HG02981 (cell line): ENCODE measurements at regions not wholly inside any gene's neighbourhood (a gene's known extent, or its start where the extent isn't known, plus 50 kb on each side); places are given as distances from the start of the nearest gene placed in this dataset.
"Not testable (repeated sequence)": the region's sequence is repeated elsewhere in the genome, so short reads cannot be mapped to it uniquely, and the experiment has no call there.

Experiments used
- ATAC-seq: cut with Tn5 transposase; IDR thresholded peaks from one replicate; pipeline ENCODE4 v1.9.1; 2021; ENCODE audit warnings: mild to moderate bottlenecking, moderate library complexity; ENCODE audit not compliant: unreplicated experiment

DNA sequence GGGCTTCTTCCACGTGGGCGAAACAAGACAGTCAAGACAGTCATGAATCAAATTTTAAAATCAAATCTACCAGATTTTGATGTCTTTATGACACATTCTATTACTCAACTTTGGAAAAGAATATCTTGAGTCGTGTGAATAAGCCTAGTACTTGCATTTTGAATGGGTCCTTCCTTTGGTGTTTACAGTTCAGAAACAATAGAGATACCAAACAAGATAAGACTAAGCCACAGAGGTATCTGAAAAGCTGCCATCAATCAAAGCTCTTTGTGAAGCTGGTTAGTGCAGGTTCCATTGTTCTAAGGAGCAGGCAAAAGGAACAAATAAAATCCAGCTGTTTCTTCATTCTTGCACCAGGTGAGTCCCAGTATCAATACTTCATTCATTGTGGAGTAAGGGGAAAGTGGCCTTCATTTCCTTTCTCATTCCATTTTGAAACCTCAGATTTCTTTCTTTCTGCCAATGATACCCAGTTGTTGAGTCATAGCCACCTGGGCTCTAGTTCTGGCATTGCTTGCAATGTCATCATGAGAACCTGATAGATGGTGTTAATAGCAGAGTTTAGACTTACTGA is 151.7 kb upstream of the L3MBTL4 start:
- ATAC-seq: no peak

DNA sequence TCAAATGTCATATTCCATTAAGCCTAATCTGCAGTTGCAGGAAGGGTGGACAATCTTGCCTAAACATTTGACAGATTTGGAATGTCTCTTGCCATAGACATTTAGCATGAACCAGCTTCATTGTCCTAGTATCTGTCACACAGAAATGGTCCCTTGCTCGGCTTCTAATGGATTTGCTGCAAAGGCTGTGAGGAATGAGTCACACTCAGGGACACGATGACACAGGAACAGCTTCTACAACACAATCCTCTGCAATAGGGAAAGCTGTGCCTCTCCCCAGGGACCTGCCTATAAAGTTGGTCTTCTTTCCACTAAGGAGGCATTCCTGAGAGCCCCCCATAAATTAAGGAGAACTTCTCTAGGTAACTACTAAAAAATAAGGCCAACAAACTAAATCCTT is 155.1 kb upstream of the L3MBTL4 start:
- ATAC-seq: no peak

- no peak for ATAC-seq
Observed at GRCh38 chr18:6570581-6571238, 156.0 kb upstream of the L3MBTL4 start.

DNA sequence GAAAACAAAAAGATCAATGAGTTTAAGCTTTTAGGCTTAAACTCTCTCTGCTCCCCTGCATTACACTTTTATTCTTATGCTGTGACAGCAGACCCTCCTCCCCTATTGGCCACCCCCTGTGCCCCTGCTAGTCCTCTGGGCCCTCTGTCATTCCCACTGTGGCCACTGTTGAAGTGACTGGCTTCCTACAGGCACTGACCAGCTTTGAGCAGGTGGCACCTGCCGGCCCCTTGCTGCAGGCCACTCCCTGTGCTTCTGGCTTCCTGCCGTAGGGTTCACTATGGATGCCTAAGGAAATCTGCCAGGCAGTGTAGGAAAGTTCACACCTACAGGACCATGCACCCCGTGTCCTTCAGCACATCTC is 156.5 kb upstream of the L3MBTL4 start:
- no peak for ATAC-seq

DNA sequence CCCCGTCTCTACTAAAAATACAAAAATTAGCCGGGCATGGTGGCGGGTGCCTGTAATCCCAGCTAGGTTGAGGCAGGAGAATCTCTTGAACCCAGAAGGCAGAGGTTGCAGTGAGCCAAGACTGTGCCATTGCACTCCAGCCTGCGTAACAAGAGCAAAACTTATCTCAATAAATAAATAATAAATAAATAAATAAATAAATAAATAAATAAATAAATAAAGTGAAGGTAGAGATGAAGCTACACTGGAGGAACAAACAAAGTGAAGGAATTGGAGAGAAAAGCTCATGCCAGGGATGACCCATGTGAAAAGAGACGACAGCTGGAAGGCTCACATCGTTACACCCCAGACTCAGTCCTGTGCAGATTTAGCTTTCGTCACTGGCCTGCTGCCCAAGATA is 157.3 kb upstream of the ARHGAP28 start:
- ATAC-seq: not testable (repeated sequence)

DNA sequence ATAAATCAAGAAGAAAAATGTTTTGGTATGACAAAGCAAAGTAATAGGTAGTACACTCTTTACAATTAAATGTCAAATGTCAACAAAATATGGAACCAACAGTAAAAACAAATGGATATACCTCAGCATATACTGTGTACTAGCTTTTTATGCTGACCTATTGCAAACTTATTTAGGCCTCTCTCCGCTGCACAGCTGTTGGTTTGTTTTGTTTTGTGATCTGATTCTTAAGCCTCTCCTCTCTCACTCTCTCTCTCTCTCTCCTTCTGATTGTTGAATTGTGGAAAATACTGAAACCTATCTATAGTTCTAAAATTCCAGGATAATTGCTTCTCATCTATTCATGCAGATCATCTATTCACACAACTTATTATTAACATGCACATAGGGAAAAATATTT is 154.9 kb upstream of the ARHGAP28 start:
- no peak for ATAC-seq

- no peak for ATAC-seq
Observed at GRCh38 chr18:6575908-6576307, 153.6 kb upstream of the ARHGAP28 start.

- ATAC-seq: no peak
Observed at GRCh38 chr18:6576718-6577375, 152.7 kb upstream of the ARHGAP28 start.

- no peak for ATAC-seq
Observed at GRCh38 chr18:6578686-6579085, 150.8 kb upstream of the ARHGAP28 start.

- ATAC-seq: no peak
Observed at GRCh38 chr18:6579486-6579885, 150.0 kb upstream of the ARHGAP28 start.

GRCh38 chr18:6580401-6580800 is 149.1 kb upstream of the ARHGAP28 start:
- ATAC-seq: no peak

DNA sequence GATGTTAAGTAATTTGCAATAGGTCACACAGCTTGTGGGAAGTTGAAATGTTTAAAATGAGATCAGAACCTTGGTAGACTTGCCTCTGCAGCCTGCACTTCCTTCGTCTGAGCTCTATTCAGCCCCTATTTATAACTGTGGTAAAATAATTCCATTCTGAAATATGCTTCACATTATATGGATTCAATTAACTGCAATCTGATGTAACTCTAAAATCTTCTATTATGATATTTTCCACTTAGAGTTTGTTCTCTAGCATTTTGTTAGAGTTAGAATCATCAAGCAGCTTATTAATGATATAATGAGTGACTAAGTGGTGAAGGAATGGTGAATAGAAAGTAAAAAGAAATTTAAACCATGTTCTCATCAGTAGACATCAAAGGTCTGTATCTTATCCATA is 139.6 kb upstream of the ARHGAP28 start:
- ATAC-seq: no peak

DNA sequence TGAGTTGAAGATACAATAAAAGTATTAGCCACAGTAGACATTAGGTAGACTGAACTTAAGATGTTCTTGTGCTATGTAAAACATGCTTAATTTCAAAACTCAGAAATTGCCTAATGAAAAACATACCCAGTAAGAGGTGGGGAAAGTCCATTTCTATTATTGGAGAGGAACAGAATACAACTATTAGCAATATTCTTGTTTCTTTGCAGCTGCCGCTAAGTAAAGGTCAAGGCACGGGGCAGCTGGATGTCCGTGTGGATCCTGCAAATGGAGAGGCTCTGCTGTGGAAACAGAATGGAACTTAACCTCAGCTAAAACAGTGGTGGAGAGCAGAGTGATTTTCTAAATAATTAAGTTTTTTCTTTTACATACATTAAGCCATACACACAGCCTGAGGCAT is 139.2 kb upstream of the ARHGAP28 start:
- ATAC-seq: no peak

DNA sequence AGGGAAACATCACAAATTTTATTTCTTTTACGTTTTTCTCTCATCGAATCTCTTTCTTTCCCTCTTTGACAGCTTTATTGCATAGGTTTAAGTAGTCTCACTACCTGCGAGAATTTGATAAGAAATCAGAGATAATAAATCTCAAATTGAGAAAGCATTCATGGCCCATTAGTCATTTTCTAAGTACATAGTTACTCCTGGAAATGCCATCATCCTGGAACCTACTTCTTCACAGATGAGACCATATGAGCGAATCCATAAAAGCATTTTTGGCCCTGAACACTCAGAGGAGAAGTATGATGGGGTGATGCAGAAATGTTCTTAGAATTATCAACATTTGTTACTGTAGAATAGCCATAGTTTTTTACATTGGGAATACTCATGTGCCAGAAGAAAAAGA is 138.0 kb upstream of the ARHGAP28 start:
- no peak for ATAC-seq

- no peak for ATAC-seq
Observed at GRCh38 chr18:6592522-6592921, 137.0 kb upstream of the ARHGAP28 start.

DNA sequence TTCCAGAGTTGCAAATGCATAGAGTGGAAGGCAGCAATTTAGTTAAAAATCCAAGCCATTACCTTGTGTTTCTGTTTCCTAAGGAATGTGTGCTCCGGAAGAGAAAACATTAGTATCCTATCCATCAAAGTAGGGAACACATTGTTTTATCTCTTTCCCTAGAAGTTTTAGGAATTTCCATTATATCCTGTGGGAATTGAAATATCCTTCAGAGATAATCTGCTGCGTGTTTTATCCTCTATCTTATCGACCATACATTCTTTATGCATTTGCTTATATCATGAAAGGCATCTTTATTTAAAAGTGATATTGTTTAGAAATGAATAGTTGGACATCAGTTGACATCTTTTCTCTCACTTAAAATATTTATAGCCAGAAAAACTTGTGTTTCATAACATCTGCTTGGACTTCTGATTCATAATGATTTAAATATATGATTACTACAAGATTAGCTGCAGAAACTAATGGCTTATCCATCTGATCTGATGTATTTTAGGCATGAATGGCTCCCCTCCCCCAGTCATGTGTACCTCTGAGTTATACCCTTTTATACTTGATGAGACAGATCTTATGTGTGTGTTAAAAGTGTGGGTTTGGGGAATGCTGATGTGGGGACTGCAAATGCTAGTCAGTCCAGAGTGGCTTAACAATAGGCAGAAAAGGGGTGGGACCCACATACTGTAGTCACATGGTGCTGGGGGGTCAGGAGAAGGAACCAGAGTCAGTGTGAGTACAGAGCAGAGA is 136.2 kb upstream of the ARHGAP28 start:
- ATAC-seq: no peak

DNA sequence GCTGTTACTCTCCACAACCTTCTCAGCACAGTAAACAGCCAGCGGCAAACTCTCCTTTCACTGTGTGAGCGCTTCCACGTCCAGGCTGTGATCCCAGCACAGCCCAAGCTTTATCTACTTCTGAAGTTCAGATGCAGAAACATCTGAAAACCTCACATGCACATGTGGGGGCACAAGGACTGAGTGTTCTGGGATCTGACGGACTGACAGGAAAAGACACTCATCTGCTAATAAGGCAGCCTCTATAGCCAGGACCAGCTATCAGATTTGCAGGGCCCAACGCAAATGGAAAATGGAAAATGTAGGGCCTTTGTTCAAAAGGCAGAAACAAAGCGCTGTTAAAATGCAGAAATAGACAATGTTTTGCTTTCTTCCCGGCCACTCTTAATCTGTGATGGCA is 133.8 kb upstream of the ARHGAP28 start:
- no peak for ATAC-seq

DNA sequence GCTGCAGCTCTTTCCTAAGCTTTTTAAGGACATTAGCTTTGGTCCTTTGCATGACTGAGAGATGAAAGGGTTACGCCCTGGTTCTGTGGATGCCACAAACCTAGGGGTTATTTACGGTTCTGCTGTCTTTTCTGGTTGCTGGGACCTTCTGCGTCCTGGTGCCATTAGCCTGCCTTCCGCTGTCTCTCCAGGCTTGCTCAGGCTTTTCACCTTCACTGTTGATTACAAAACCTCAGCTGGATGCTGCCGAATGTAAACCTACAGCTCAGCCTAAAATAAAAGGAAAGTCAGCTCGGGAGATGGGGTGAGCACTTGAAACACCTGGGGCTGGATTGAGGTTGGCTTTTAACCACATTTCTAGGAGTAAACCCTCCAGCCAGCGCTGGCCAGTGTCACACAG is 130.9 kb upstream of the ARHGAP28 start:
- ATAC-seq: no peak

DNA sequence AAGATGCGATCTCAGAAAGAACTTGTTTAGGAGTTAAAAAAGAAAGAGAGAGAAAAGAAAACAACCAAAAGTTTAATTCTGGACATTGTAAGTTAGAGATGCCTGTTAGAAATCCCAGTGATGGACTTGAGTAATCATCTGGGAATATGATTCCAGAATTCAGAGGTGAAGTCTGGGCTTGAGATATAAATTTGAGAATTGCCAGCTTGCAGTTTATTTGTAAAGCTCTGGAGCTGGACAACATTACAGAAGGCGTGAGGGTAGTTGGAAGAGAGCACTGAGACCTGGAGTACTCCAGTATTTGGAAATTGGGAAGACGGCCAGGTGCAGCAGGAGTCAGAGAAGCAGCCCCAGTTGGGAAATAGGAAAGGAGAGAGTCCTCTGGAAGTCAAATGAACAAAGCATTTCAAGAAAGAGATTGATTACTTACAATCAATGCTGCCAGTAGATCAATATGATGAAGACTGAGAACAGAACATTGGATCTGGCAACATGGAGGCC is 128.8 kb upstream of the ARHGAP28 start:
- ATAC-seq: no peak

- ATAC-seq: no peak
Observed at GRCh38 chr18:6601241-6601640, 128.3 kb upstream of the ARHGAP28 start.

- no peak for ATAC-seq
Observed at GRCh38 chr18:6602365-6602764, 127.2 kb upstream of the ARHGAP28 start.

DNA sequence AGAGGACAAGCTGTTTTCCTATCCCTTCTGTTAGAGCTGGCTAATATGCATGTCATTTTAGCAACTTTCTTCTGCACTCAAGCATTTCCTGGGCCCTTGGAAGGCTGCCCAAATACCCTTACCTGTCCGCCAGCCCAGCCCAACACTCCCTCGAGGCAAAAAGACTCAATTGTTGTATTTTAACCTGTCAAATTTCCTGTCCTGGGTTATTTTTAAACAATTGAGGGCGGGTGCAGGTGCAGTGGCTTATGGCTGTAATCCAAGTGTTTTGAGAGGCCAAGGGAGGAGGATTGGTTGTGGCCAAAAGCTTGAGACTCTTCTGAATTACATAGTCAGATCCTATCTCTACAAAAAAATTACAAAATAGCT is 125.0 kb upstream of the ARHGAP28 start:
- no peak for ATAC-seq
